Astrocyte of the spinal cord (primary cell): ENCODE measurements at regions not wholly inside any gene's neighbourhood (a gene's known extent, or its start where the extent isn't known, plus 50 kb on each side); places are given as distances from the start of the nearest gene placed in this dataset.

Source experiments
- DNase-seq: peaks from one replicate; pipeline ENCODE4 v3.0.0; 2011; ENCODE audit warnings: low read depth, low spot score
- H3K4me3 ChIP-seq: 2 replicates; pipeline ENCODE4 v1.5.1; 2011; ENCODE audit warnings: low read depth, mild to moderate bottlenecking, low read length, moderate library complexity
- in situ Hi-C: cut with HindIII; loops from 2 replicates; pipeline ENCODE4 v1.10.0; 2017; ENCODE audit warnings: low sequenced_read_pairs
- TF ChIP-seq, protein P1 (sequence below): IDR thresholded peaks from 2 replicates; pipeline ENCODE4 v1.5.1; 2012; ENCODE audit warnings: low read depth, mild to moderate bottlenecking, low read length, inconsistent platforms

DNA sequence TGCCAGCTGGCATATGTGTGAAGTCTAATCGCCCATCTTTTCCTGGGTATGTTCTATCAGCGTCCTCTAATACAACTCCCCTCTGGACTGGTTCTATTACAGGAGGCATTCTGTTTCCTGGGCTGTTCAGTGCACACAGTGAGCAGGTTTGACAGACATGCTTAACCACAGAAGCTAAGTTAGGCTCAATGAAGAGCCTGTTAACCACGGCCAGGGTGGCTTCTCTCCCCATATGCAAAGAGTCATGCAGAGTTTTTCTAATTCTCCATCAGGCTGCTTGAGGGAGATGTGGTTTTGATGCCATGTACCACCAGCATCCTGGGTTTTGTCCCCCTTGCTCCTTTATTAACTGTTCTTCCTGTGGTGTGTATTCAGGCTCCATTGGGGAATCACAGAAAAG is 57.2 kb upstream of the ALOX12 start:
- no peak overlapping the region for H3K4me3 ChIP-seq
- TF ChIP-seq, protein P1, sequence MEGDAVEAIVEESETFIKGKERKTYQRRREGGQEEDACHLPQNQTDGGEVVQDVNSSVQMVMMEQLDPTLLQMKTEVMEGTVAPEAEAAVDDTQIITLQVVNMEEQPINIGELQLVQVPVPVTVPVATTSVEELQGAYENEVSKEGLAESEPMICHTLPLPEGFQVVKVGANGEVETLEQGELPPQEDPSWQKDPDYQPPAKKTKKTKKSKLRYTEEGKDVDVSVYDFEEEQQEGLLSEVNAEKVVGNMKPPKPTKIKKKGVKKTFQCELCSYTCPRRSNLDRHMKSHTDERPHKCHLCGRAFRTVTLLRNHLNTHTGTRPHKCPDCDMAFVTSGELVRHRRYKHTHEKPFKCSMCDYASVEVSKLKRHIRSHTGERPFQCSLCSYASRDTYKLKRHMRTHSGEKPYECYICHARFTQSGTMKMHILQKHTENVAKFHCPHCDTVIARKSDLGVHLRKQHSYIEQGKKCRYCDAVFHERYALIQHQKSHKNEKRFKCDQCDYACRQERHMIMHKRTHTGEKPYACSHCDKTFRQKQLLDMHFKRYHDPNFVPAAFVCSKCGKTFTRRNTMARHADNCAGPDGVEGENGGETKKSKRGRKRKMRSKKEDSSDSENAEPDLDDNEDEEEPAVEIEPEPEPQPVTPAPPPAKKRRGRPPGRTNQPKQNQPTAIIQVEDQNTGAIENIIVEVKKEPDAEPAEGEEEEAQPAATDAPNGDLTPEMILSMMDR: no peak
- in situ Hi-C loops: no loop called here
- DNase-seq: no peak

DNA sequence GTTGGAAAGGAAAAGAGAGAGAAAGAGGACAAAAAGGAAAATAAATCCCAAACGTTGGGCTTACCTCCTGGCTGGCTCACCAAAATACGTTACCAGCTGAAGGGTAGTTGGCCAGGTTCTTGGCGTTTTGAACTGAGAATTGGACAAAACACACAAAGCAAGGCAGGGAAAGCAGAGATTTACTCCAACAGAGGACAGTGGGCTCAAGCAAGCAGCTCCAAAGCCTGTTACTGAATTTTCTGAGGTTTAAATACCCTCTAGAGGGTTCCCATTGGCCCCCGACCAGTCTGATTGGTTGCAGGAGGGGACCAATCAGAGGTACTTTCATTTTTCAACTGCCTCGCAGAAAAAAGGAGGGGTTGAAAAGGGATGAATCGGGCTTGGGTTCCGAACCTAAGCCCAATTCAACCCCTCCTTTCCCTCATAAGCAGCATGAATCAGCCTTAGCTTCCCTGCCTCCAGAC is 55.6 kb upstream of the ALOX12 start:
- in situ Hi-C loops: no loop called here
- DNase-seq: no peak
- TF ChIP-seq, protein P1: no peak
- no peak overlapping the region for H3K4me3 ChIP-seq

DNA sequence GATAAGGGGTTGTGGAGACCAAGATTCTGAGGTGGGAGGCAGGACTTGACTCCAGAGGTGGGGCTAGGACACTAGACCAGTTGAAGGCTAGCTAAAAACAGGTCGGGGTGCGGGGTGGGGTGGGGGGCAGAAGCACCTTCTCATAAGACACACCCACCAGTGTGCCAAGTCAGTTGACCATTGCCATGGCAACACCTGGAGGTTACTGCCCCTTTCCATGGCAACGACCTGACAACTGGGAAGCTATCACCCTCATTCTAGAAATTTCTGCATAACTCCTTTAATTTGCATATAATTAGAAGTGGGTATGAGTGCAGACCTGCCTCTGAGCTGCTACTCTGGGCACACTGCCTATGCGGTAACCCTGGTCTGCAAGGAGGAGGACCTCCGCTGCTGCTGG is 53.9 kb upstream of the ALOX12 start:
- no peak overlapping the region for H3K4me3 ChIP-seq
- in situ Hi-C loops: no loop called here
- TF ChIP-seq, protein P1: no peak
- DNase-seq: no peak

DNA sequence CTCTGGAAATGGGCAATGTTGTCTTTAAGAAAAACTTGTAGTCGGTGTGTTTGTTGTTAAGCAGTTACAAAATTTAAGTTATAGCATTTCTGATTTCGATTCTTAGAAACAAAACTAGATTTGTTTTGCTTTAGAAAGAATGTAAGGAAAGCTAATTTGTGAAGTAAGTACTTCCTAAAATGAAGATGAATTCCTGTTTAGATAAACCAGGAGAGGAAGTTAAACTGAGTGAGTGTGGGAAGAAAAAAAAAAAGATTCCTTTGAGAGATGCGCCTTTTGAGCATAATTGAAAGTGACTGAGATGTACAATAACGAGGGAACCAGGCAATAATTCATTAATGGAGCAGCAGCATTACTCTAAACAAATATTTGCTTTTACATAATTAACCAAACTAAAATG is 52.4 kb upstream of the ALOX12 start:
- no peak overlapping the region for H3K4me3 ChIP-seq
- no peak for DNase-seq
- in situ Hi-C loops: no loop called here
- TF ChIP-seq, protein P1: no peak
